HEK293T (cell line): ENCODE measurements at regions not wholly inside any gene's neighbourhood (a gene's known extent, or its start where the extent isn't known, plus 50 kb on each side); places are given as distances from the start of the nearest gene placed in this dataset.

Source experiments
- BHLHE40 ChIP-seq: fragments of 450-650 bp; IDR thresholded peaks from 2 replicates; pipeline ENCODE4 v1.6.1; 2016; ENCODE audit warnings: mild to moderate bottlenecking, moderate library complexity, borderline replicate concordance
- FOXA1 ChIP-seq: fragments of 450-650 bp; IDR thresholded peaks from 2 replicates; pipeline ENCODE4 v1.6.1; 2016; ENCODE audit warnings: mild to moderate bottlenecking
- FOXM1 ChIP-seq: fragments of 450-650 bp; IDR thresholded peaks from 2 replicates; pipeline ENCODE4 v1.6.1; 2017; ENCODE audit warnings: mild to moderate bottlenecking, borderline replicate concordance
- NFRKB ChIP-seq: fragments of 450-650 bp; IDR thresholded peaks from 2 replicates; pipeline ENCODE4 v1.6.1; 2016; ENCODE audit warnings: mild to moderate bottlenecking, moderate library complexity
- SP1 ChIP-seq: fragments of 450-650 bp; IDR thresholded peaks from 2 replicates; pipeline ENCODE4 v1.6.1; 2017
- ZNF384 ChIP-seq: fragments of 450-650 bp; IDR thresholded peaks from 2 replicates; pipeline ENCODE4 v1.6.1; 2016
- TF ChIP-seq, protein P1 (sequence below): fragments of 450-650 bp; IDR thresholded peaks from 2 replicates; pipeline ENCODE4 v1.6.1; 2016

DNA sequence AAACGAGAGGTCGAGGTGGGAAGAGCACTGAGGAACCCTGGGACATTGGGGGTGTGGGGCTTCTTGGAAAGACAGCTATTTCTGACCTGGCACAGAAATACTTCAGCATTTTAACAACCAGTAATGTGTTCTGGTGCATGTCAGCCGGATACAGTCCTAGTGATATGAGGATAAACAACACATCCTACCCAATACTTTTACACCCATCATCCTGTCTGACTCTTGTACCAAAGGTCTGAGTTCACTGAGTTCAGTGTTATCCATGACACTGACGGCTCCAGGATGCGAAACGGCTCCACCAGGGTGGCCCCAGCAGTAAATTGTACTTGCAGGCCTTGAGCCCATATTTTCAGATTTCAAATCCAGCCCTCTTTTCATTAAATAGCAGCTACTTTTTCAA is 65.9 kb upstream of the SH3BP4 start:
- TF ChIP-seq ZNF384 (no peak), BHLHE40 (no peak), FOXA1 (no peak), SP1 (no peak), FOXM1 (no peak), NFRKB (no peak)
- TF ChIP-seq, protein P1, sequence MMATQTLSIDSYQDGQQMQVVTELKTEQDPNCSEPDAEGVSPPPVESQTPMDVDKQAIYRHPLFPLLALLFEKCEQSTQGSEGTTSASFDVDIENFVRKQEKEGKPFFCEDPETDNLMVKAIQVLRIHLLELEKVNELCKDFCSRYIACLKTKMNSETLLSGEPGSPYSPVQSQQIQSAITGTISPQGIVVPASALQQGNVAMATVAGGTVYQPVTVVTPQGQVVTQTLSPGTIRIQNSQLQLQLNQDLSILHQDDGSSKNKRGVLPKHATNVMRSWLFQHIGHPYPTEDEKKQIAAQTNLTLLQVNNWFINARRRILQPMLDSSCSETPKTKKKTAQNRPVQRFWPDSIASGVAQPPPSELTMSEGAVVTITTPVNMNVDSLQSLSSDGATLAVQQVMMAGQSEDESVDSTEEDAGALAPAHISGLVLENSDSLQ: no peak
